VCaP (cell line): ENCODE measurements at regions not wholly inside any gene's neighbourhood (a gene's known extent, or its start where the extent isn't known, plus 50 kb on each side); places are given as distances from the start of the nearest gene placed in this dataset.

ENCODE experiments used
- H3K27ac ChIP-seq: fragments of 450-650 bp; 2 replicates; pipeline ENCODE4 v1.5.1; 2017
- CTCF ChIP-seq: fragments of 450-650 bp; conservative IDR thresholded peaks from 2 replicates; pipeline ENCODE4 v1.5.1; 2017; ENCODE audit warnings: mild to moderate bottlenecking, moderate library complexity

GRCh38 chr2:134070281-134070741, 183.6 kb upstream of the MGAT5 start:
- H3K27ac ChIP-seq: no peak overlapping the region
- no peak for TF ChIP-seq CTCF

GRCh38 chr2:134072341-134072740, 181.5 kb upstream of the MGAT5 start:
- H3K27ac ChIP-seq: no peak overlapping the region
- TF ChIP-seq CTCF: no peak

GRCh38 chr2:134073023-134073422, 180.8 kb upstream of the MGAT5 start:
- no peak for TF ChIP-seq CTCF
- no peak overlapping the region for H3K27ac ChIP-seq

GRCh38 chr2:134074619-134075018, 179.3 kb upstream of the MGAT5 start:
- H3K27ac ChIP-seq: no peak overlapping the region
- no peak for TF ChIP-seq CTCF

- TF ChIP-seq CTCF: no peak
- no peak overlapping the region for H3K27ac ChIP-seq
Observed at GRCh38 chr2:134075204-134075603, 178.7 kb upstream of the MGAT5 start.

- no peak for TF ChIP-seq CTCF
- H3K27ac ChIP-seq: no peak overlapping the region
Observed at GRCh38 chr2:134078354-134078753, 175.5 kb upstream of the MGAT5 start.

- TF ChIP-seq CTCF: no peak
Observed at GRCh38 chr2:134079373-134079772, 174.5 kb upstream of the MGAT5 start.

More at GRCh38 chr2:134079373-134079772, 174.5 kb upstream of the MGAT5 start:
- no peak overlapping the region for H3K27ac ChIP-seq
